Epithelial cell of prostate (primary cell): ENCODE measurements at regions not wholly inside any gene's neighbourhood (a gene's known extent, or its start where the extent isn't known, plus 50 kb on each side); places are given as distances from the start of the nearest gene placed in this dataset.
A peak's percentile ranks its signal among the peaks of the same experiment; 100 is the strongest.

ENCODE experiments used
- DNase-seq: peaks from one replicate; pipeline ENCODE4 v3.0.0-alpha.2; 2011; ENCODE audit warnings: low read depth, low spot score
- H3K27ac ChIP-seq: fragments of 450-650 bp; 2 replicates; pipeline ENCODE4 v1.5.1; 2017; ENCODE audit warnings: mild to moderate bottlenecking

DNA sequence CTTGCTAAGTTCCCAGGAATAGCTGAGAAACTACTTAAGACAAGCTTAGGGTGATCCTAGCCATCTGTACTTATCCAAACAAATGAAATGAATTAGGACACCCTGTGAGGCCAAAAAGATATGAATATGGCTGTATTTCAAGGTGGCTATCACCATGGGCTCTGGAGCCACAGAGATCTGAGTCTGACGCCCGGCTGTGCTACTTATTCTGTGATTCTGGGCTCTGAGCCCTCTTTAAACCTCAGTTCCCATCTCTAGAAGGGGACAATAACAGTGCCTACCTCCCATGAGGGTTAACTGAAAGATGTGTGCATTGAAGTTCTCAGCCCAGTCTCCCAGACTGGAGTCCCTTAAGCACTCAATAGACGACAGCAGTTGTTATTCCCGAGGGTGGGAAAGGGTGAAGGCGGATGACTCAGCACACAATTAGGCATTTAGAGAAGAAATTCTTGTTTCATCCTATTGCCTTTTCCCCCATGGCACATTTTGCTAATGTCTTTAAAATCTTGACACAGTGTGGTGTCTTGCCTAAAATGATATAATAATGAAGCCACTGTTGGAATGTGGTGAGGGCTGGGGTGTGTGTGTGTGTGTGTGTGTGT, 132.5 kb downstream of the ADAMTS15 start:
- peak overlapping the region; percentile 94 for H3K27ac ChIP-seq
- peak; percentile 29 for DNase-seq

DNA sequence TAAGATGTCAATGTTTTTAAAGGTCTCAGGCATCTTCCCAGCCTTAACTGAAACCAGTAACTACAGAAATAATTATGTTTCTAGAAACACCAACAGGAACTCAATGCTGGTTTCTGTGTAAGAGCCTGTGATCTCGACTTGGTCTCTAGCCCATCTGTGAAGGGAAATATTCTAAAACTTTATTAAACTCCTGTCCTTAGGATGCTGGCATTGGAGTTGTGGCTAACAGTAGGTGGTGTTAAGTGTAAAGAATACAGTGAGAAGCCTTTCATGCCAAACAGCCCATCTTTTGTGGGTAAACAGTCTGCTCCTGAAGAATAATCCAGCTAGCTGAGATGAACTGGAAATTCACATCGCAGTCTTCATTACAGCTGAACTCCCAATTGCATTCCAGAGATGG, 133.2 kb downstream of the ADAMTS15 start:
- no peak for DNase-seq
- H3K27ac ChIP-seq, result peak overlapping the region; percentile 94

DNA sequence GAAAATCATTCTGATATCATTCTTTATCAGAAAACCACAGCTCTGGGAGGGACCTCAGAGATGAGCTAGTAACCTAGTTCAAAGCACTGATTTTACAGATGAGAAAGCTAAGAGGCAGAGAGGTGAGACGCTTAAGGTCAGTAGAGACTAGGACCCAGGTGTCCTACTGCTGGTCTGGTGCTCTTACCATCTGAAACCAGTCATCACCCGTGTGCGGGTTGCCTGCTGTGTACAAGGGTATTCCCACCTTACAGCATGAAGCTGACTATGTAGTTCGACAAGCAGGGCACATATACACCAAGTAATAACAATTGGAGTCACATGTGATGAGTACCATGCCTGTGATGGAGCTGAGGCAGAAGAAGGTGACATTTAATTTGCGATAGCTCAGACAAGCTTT, 133.7 kb downstream of the ADAMTS15 start:
- peak overlapping the region; percentile 94 for H3K27ac ChIP-seq
- DNase-seq, result no peak

DNA sequence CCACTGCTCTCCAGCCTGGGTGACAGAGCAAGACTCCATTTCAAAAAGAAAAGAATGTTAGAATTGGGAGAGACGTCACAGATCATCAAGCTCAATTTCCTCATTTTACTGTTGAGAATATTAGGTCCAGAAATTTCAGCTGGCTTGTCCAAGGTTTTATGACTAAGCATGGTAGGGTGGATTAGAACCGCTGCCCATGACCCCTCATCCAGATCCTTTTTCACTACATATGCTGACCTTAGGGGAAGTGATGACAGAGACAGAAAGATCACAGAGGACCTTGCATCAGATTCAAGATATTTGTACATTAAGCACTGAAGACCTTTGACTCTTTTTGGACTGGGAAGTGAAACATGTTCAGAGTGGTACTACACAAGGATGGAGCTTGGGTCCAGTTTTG, 134.5 kb downstream of the ADAMTS15 start:
- no peak for DNase-seq
- H3K27ac ChIP-seq, result no peak overlapping the region

DNA sequence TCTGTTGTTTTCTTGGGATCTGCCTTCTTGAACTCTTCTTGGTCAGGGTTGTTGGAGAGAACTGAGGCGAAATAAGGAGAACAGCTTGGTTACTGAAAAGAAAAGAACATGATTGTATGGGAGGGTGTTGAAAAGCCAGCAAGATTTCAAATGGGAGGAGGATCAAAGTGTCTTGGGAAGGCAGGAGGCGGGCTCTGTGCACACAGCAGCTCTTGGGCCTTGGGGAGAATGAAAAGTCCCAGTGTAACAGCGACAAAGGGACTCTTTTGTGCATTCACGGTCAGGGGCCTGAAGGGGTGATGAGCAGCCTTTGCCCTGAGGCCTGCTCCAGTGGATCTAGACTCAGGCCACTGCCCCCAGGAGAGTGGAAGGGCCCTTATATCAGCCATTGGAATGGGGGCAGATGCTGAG, 135.4 kb downstream of the ADAMTS15 start:
- no peak overlapping the region for H3K27ac ChIP-seq
- no peak for DNase-seq

DNA sequence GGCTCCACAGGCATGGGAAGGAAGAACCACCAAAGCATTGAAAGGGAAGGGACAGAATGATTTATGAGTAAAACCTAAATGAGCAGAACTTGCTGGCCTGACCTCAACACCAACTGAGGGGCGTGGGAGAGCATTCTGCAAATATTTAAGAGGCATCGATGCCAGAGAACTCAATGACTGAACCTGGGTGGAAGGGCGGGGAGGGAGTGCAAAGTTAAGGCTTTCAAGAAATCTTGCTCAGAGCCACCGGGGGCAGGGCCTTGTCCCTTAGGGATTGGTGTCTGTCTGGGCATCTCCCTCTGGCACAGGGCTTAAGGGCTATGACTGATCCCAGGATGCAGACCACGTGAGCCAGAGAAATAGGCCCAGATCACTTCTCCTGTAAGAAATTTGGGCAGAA, 137.1 kb downstream of the ADAMTS15 start:
- peak; percentile 29 for DNase-seq
- H3K27ac ChIP-seq, result peak overlapping the region; percentile 8

DNA sequence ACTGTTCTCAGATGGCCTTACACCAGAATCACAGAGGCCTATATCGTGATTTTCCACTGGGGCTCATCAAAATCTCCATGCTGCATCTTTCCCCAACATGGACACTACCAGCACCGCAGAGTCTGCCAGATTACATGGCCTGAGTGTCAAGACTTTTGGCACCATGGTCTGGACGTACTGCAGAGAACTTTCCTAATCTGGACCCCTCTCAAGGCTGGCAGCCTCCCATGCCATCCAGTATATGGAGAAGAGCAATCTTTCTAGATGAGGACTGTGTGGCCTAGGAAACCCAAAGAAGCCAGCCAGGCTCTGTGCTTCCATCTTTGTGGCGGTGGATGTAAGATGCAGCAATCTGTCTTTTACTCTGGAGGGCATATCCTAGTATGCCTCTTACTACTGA, 139.2 kb downstream of the ADAMTS15 start:
- H3K27ac ChIP-seq, result no peak overlapping the region
- no peak for DNase-seq

DNA sequence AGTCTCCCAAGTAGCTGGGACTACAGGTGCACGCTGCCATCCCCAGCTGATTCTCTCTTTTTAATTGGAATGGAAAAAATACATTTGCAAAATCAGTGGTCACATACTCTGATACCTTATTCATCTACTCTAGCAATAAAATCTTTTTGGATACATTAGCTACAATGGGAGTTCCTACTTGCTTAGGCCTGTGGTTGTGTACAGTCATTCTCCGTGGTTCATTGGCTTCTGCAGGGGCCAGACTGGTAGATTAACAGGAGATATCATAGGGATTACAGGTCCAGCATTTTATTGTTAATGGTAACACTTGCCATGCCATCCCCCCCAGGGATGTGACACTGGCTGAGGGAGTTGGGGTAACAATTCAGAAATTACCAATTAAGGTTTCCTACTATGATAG, 140.0 kb downstream of the ADAMTS15 start:
- no peak overlapping the region for H3K27ac ChIP-seq
- no peak for DNase-seq

DNA sequence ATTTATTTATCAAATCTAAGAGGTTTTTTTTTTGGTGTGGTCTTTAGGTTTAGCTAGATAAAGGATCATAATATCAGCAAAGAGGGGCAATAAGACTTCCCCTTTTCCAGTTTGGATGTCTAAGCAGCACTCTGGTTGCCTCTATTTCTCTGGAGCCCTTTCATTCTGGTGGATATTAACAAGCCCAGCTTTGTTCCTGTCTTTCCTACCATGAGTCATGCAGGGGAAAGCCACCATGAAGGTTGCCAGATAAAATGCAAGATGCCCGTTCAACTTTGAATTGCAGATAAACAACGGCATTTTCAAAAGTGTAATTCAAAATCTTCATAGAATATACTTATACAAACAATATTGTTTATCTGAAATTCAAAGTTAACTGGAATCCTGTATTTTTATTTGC, 143.6 kb downstream of the ADAMTS15 start:
- DNase-seq, result no peak
- H3K27ac ChIP-seq, result no peak overlapping the region

DNA sequence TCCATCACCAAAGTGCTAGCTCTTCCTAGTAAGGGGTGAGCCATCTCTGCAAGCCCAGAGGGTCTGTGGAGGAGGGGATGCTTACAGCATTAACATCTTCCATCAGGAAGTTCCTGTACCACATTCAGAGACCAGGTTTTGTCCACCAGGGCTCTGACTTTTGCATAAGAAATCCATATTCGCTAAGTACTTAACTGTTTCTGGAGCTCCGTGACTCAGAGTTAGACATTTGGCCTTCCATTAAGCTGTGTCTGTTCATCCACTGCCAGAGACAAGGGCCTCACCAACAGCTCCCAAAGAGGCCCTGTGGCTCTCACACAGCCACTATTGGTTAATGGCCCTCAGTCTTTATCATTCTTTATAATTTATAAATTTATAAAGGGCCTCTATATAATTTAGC, 144.6 kb downstream of the ADAMTS15 start:
- H3K27ac ChIP-seq, result no peak overlapping the region

DNA sequence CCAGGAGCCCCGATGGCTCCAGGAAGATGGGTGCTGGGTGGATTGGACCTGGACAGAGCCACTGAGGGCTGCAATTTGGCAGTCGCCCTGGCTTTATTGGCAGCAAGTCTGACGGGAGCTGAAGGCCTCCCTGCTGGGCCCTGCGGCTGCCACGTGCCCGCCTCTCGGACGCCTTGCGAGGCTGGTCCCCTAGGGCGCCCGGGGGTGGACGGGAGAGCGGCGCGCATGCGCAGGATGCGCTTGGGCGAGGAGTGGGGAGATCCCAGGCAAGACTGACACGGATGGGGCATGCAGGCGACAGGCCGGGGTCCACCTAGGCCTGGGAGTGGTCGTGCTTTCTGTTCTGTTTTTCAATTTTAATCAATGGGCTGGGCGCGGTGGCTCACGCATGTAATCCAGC, 150.0 kb downstream of the ADAMTS15 start:
- no peak for DNase-seq
- H3K27ac ChIP-seq, result no peak overlapping the region

More for the DNA sequence above, 144.6 kb downstream of the ADAMTS15 start:
- no peak for DNase-seq

DNA sequence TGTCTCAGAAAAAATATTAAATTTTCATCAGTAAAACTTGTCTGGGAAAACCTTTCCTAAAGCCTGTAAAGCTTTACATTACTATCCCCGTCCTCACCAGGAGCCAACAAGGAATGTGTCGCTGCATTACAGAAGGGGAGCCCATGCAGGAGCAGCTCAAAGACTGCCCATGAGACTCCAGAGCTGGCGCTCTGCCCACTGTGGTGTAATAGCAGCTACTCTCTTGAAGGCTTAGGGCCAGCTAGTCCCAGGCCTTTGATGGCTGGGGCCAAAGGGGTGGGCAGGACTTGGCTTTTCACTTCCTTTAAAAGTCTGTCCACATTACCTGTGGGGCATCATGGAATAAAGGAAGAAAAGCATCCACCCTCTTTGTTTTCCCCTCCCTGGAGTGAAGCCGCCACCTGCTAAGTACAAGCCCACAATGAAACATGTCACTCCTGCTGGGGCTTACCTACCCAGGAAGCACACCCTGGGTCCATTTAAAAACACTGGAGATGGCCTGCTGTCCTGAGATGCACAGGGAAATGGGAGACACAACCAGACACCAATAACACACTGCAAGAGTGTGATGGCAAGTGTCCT, 150.7 kb downstream of the ADAMTS15 start:
- DNase-seq, result no peak

DNA sequence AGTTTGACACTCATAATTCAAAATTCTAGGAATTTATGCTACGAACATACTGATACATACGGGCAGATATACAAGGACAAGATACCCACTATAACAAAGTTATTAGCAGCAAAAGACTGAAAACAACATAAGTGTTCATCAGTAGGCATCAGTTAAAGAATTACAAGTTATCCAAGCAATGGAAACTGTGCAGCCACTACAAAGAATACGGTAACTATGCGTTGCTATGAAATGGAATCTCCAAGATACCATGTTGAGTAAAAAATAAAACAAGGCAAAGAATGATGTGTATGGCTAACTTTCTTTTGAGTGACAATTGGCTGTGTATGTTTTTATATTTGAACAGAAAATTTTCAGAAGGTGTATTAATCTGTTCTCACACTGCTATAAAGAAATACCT, 151.7 kb downstream of the ADAMTS15 start:
- no peak for DNase-seq
- H3K27ac ChIP-seq, result no peak overlapping the region

More for the DNA sequence above, 150.7 kb downstream of the ADAMTS15 start:
- H3K27ac ChIP-seq, result no peak overlapping the region

DNA sequence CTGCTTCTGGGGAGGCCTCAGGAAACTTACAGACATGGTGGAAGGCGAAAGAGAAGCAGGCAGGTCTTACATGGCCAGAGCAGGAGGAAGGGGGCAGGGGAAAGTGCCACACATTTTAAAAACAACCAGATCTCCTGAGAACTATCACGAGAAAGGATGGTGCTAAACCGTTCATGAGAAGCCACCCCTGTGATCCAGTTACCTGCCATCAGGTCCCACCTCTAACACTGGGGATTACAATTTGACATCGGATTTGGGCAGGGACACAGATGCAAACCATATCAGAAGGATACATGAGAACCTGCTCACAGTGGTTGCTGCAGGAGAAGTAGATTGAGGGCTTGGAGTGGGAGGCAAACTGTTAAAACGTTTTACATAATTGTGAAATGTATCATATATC, 152.2 kb downstream of the ADAMTS15 start:
- H3K27ac ChIP-seq, result no peak overlapping the region
- DNase-seq, result no peak

DNA sequence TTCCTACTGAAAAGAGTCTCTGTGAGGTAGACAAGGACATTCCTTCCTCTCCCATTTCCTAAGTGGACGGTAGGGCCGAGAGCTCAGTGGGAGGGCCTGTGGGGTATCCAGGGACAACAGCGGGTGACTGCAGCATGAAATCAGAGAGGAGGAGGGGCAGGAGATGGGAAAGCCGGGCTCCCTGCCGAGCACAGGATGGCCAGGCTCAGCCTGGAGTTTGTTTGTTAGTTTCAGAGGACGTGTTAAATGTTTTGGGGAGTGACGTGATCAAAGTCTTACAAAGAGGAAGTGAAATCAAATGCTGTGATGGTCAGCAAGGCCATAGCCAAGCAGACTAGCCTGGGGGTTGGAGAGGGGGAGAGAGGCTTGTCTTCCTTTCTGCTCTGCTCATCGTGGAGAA, 152.7 kb downstream of the ADAMTS15 start:
- DNase-seq, result no peak
- no peak overlapping the region for H3K27ac ChIP-seq

DNA sequence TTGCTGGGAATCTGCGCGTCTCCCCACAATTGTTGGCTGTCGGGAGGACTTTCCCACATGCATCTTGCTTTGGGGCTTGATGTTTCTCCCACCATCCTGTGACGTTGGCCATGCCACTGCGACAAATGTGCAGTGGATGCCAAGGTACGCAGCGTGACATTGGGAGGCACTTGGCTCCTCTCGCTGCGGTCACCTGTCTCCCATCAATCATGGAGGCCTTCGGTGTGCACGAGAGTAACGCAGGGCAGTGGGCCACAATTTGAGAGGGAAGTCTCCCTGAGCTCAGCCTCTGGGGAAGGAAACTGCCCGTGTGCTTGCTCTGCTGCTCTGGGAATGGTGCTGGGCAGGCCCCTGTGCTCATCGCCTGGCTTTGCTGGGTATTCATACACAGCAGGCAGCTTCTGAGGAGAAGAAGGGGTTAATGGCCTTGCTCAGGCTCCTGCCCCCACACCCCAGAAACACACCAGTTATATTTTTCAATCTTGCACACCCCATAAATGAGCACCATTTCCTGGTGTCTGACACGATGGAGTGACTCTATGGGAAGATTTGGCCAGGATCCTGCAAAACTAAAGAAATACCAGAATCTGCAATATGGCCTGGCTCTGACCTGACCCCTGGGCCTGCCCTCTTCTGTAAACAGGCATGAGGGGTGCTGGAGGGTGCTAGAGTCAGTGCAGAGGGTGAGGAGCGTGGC, 153.5 kb downstream of the ADAMTS15 start:
- DNase-seq, result no peak

DNA sequence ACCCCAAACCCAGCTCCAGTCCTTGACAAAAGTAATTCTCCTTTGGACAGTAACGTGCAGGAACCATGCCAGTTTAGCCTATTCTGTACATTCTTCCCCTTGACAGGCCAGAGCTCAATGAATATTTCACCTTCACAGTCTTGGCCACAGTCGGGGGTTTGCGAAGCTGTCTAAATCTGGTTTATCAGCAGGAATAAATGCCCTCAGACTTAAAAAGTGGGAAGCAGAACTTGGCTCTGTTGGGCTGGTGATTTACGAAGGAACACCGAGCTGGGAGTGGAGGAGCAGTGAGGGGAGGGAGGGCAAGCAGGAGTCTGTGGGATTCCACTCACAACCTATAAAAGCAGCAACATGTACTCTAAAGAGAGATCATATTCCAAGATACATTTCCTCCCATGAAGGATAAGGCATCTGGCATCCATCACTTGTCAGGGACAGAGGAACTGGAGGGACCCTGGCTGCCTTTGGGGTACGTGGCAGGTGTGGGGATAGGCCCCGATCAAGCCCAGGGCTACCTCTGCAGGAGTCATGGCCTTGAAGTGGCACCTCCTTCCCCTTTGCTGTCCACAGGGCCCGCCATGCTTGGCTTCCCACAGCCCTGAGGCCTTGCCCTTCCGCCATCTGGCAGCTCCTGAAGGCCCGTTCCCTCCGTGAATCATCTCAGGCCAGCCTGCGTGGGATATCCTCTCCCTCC, 154.3 kb downstream of the ADAMTS15 start:
- H3K27ac ChIP-seq, result no peak overlapping the region
- DNase-seq, result no peak

More for the DNA sequence above, 153.5 kb downstream of the ADAMTS15 start:
- no peak overlapping the region for H3K27ac ChIP-seq

DNA sequence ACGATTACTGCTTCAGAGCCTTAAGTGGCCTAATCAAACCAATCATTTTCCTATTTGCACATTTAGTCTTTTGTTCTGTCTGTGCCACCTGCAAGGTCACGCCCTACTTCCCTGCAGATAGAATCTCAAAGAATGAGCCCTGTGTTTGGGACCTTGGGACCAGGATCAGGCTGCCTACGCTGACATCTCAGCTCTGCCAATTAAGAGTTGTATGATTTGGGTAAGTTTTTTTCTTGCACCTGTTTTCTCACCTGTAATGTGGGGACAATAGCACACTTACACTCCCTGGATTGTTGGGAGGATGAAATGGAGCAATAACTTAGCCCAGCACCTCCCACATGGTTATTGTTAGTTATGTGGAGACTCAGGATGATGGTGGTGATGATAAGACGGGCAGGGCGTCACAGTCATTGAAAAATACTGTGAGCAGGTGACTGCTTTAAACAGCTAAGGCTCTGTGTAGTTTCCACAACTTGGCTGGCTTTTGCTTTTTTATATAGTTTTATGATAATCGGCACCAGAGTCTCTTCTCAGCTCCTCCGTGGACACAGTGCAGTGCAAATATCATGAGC, 155.0 kb downstream of the ADAMTS15 start:
- no peak for DNase-seq
- H3K27ac ChIP-seq, result no peak overlapping the region

DNA sequence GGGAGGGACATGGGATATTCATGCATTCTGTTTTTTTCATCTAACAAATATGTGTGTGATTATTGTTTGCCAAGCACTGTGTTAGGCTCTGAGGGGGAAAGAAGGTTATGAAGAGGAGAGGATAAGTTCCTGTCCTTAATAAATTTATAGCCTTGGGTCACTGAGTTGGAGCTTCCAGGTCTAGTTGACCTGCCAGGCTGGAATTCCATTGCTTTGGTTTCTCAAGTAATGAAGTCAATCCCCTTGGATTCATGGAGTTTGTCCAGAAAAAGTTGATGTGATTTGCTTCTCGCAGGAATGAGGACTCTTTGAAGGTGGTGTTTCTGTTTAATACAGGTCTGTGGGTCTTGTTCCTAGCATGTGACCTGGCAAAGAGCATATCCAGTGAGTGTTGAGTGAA, 156.2 kb downstream of the ADAMTS15 start:
- no peak overlapping the region for H3K27ac ChIP-seq
- DNase-seq, result no peak

DNA sequence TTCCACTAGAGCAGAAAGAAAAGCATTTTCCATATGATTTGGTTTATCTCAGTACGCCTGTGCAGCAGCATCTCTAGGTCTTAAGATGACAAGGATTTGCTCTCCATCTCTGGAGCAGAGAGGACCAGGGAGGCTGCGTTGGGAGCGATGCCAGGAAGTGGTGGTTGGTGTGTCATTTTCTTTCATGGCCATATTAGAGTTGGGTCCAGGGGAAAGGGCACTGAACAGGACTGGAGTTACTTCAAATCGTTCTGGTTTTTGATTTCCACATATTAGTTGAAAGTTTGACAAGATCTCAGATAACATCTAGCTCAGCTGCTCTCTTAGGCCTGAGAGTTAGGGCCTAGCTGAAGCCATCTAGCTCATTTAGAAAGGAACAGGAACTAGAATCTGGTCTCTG, 157.7 kb downstream of the ADAMTS15 start:
- DNase-seq, result no peak
- no peak overlapping the region for H3K27ac ChIP-seq
